Gastroesophageal sphincter (tissue), 3 donors: ENCODE measurements at regions not wholly inside any gene's neighbourhood (a gene's known extent, or its start where the extent isn't known, plus 50 kb on each side); places are given as distances from the start of the nearest gene placed in this dataset.

Source experiments
- CTCF ChIP-seq, 4 experiments: fragments of 200-600 bp in 2 of 4; fragments of 450-650 bp in 2 of 4; sonication (generic) in 1 of 4; IDR thresholded peaks; one replicate each; pipeline ENCODE4 v1.5.1; 2017 to 2019; ENCODE audit warnings: antibody characterized with exemption in 4 of 4, mild to moderate bottlenecking in 2 of 4, moderate library complexity in 2 of 4
- POLR2AphosphoS5 ChIP-seq: sonication (generic); formaldehyde crosslinking; IDR thresholded peaks from one replicate; pipeline ENCODE4 v1.6.1; 2017; ENCODE audit warnings: antibody characterized with exemption

- TF ChIP-seq CTCF (IDR thresholded peaks at IDR 0.05) (no peak), POLR2AphosphoS5 (no peak)
These were observed 107.8 kb upstream of the OSMR start for GRCh38 chr5:38737976-38738375.
